Natural killer cell (primary cell): ENCODE measurements at regions not wholly inside any gene's neighbourhood (a gene's known extent, or its start where the extent isn't known, plus 50 kb on each side); places are given as distances from the start of the nearest gene placed in this dataset.

Experiments used
- ATAC-seq, 3 donors: fragments of 150-1000 bp in 2 of 3; fragments of 200-7000 bp in 1 of 3; cut with Tn5 transposase; 1 replicate in 1 of 3; 2 replicates in 2 of 3; pipeline ENCODE4 v1.10.0; 2021; ENCODE audit warnings: mild to moderate bottlenecking in 2 of 3, moderate library complexity in 2 of 3
- DNase-seq, 2 donors: peaks; one replicate each; pipeline versions ENCODE4 v3.0.0 to v3.0.0-alpha.2; 2013 to 2021; ENCODE audit warnings: mixed read lengths in 1 of 2
- H3K27ac ChIP-seq: one replicate; pipeline ENCODE4 v1.5.1; 2013; ENCODE audit warnings: mild to moderate bottlenecking, low read length
- H3K27me3 ChIP-seq: one replicate; pipeline ENCODE4 v1.6.1; 2013; ENCODE audit warnings: low read length; ENCODE audit not compliant: control insufficient read depth, insufficient read depth
- H3K36me3 ChIP-seq: one replicate; pipeline ENCODE4 v1.6.1; 2013; ENCODE audit warnings: low read length; ENCODE audit not compliant: control insufficient read depth, insufficient read depth
- H3K4me1 ChIP-seq: one replicate; pipeline ENCODE4 v1.6.1; 2013; ENCODE audit warnings: low read length; ENCODE audit not compliant: control insufficient read depth, insufficient read depth
- H3K4me3 ChIP-seq: one replicate; pipeline ENCODE4 v1.5.1; 2013; ENCODE audit warnings: low read length
- H3K9me3 ChIP-seq: one replicate; pipeline ENCODE4 v1.6.1; 2013; ENCODE audit warnings: low read length; ENCODE audit not compliant: control insufficient read depth, insufficient read depth
- H3K27ac Mint-ChIP-seq, 2 donors: one replicate each; pipeline ENCODE4 v1.8.0; 2022; ENCODE audit warnings: mild to moderate bottlenecking in 2 of 2, mixed read lengths in 2 of 2, moderate library complexity in 1 of 2
- H3K27me3 Mint-ChIP-seq, 2 donors: one replicate each; pipeline ENCODE4 v1.8.0; 2022; ENCODE audit warnings: low read depth in 2 of 2, mixed read lengths in 2 of 2
- H3K36me3 Mint-ChIP-seq: one replicate; pipeline ENCODE4 v1.8.0; 2022; ENCODE audit warnings: mixed read lengths
- H3K4me1 Mint-ChIP-seq, 2 donors: one replicate each; pipeline ENCODE4 v1.8.0; 2022; ENCODE audit warnings: mixed read lengths in 2 of 2
- H3K4me3 Mint-ChIP-seq: one replicate; pipeline ENCODE4 v1.8.0; 2022; ENCODE audit warnings: mild to moderate bottlenecking, moderate library complexity, mixed read lengths
- H3K9me3 Mint-ChIP-seq, 2 donors: one replicate each; pipeline ENCODE4 v1.8.0; 2022; ENCODE audit warnings: mixed read lengths in 2 of 2
- CTCF ChIP-seq: fragments of 200-600 bp; IDR thresholded peaks from one replicate; pipeline ENCODE4 v1.8.0; 2022; ENCODE audit warnings: antibody characterized with exemption
- WGBS: methylation state at CpG from one replicate; pipeline ENCODE4 v1.1.7; 2013; ENCODE audit warnings: missing lambda C conversion rate; ENCODE audit not compliant: insufficient coverage; 5-methylcytosine and 5-hydroxymethylcytosine counted together
- intact Hi-C: fragments of 100-400 bp; cut with micrococcal nuclease; formaldehyde crosslinking; loops from one replicate; pipeline ENCODE4 v1.14.2; 2022

- no peaks in the 10 kb centered on the region for H3K27me3 ChIP-seq
- H3K9me3 ChIP-seq: no peaks in the 10 kb centered on the region
- no peaks in the 10 kb centered on the region for H3K36me3 ChIP-seq
- no peak for ATAC-seq
- 90% methylated on average over 17 of the region's 17 CpGs for WGBS
- H3K4me3 ChIP-seq: no peak overlapping the region
- Mint-ChIP-seq H3K27ac (no peak overlapping the region), H3K27me3 (no peaks in the 10 kb centered on the region), H3K4me1 (no peaks in the 10 kb centered on the region), H3K9me3 (no peaks in the 10 kb centered on the region), H3K4me3 (no peak overlapping the region), H3K36me3 (no peaks in the 10 kb centered on the region)
- intact Hi-C loops: no loop called here
- no peak overlapping the region for H3K27ac ChIP-seq
- no peak for DNase-seq
- H3K4me1 ChIP-seq: no peaks in the 10 kb centered on the region
- no peak for TF ChIP-seq CTCF
Measured at GRCh38 chr1:4595341-4596225, 58.8 kb upstream of the AJAP1 start.

GRCh38 chr1:4596486-4596885, 57.9 kb upstream of the AJAP1 start:
- no peak for TF ChIP-seq CTCF
- no peak overlapping the region for H3K4me3 Mint-ChIP-seq
- H3K36me3 Mint-ChIP-seq: no peaks in the 10 kb centered on the region
- intact Hi-C loops: no loop called here
- H3K27ac Mint-ChIP-seq: no peak overlapping the region
- Histone ChIP-seq H3K27me3 (no peaks in the 10 kb centered on the region), H3K27ac (no peak overlapping the region), H3K36me3 (no peaks in the 10 kb centered on the region), H3K4me1 (no peaks in the 10 kb centered on the region), H3K9me3 (no peaks in the 10 kb centered on the region), H3K4me3 (no peak overlapping the region)
- 83% methylated on average over 8 of the region's 8 CpGs for WGBS
- H3K4me1 Mint-ChIP-seq: no peaks in the 10 kb centered on the region
- no peak for DNase-seq
- no peak for ATAC-seq
- H3K27me3 Mint-ChIP-seq: no peaks in the 10 kb centered on the region
- H3K9me3 Mint-ChIP-seq: no peaks in the 10 kb centered on the region

GRCh38 chr1:4597020-4597419, 57.4 kb upstream of the AJAP1 start:
- H3K4me3 ChIP-seq: no peak overlapping the region
- ATAC-seq: no peak
- 70% methylated on average over 5 of the region's 5 CpGs for WGBS
- no peaks in the 10 kb centered on the region for H3K27me3 ChIP-seq
- H3K4me1 Mint-ChIP-seq: no peaks in the 10 kb centered on the region
- no peak overlapping the region for H3K4me3 Mint-ChIP-seq
- no peak for TF ChIP-seq CTCF
- DNase-seq: no peak
- H3K36me3 Mint-ChIP-seq: no peaks in the 10 kb centered on the region
- no peaks in the 10 kb centered on the region for H3K4me1 ChIP-seq
- no peaks in the 10 kb centered on the region for H3K9me3 Mint-ChIP-seq
- no peak overlapping the region for H3K27ac ChIP-seq
- H3K27ac Mint-ChIP-seq: no peak overlapping the region
- H3K36me3 ChIP-seq: no peaks in the 10 kb centered on the region
- intact Hi-C loops: no loop called here
- no peaks in the 10 kb centered on the region for H3K9me3 ChIP-seq
- no peaks in the 10 kb centered on the region for H3K27me3 Mint-ChIP-seq

GRCh38 chr1:4598561-4598960, 55.8 kb upstream of the AJAP1 start:
- 76% methylated on average over 6 of the region's 6 CpGs for WGBS
- H3K4me3 Mint-ChIP-seq: no peak overlapping the region
- no peak overlapping the region for H3K27ac ChIP-seq

More at GRCh38 chr1:4598561-4598960, 55.8 kb upstream of the AJAP1 start:
- Histone ChIP-seq H3K27me3 (no peaks in the 10 kb centered on the region), H3K9me3 (no peaks in the 10 kb centered on the region), H3K36me3 (no peaks in the 10 kb centered on the region), H3K4me1 (no peaks in the 10 kb centered on the region), H3K4me3 (no peak overlapping the region)
- Mint-ChIP-seq H3K36me3 (no peaks in the 10 kb centered on the region), H3K4me1 (no peaks in the 10 kb centered on the region), H3K9me3 (no peaks in the 10 kb centered on the region), H3K27ac (no peak overlapping the region), H3K27me3 (peaks cover 0 to 3% of the 10 kb centered on the region in 2 donors)
- intact Hi-C loops: no loop called here
- no peak for TF ChIP-seq CTCF
- ATAC-seq: no peak
- DNase-seq: no peak
